HepG2 (cell line): ENCODE measurements at regions not wholly inside any gene's neighbourhood (a gene's known extent, or its start where the extent isn't known, plus 50 kb on each side); places are given as distances from the start of the nearest gene placed in this dataset.

Experiments used
- ATAC-seq: fragments of 200-7000 bp; cut with Tn5 transposase; 3 replicates; pipeline ENCODE4 v1.9.1; 2020; ENCODE audit warnings: mild to moderate bottlenecking, moderate library complexity
- BruUV-seq: library from RNA; stranded (reverse); fragments of 400-500 nt; replicated peaks from 2 replicates; lab custom pipeline; 2021; lab: Mats Ljungman, UMichigan
- CTCF ChIA-PET: fragments of 300-600 bp; formaldehyde crosslinking; extraction: SDS; loops from one replicate; lab custom pipeline; 2021; ENCODE audit warnings: low total read pairs, inconsistent platforms, low intra/inter-chr PET ratio; lab: Yijun Ruan, JAX
- POLR2A ChIA-PET: fragments of 350-600 bp; sonication (Branson Sonifier 250); formaldehyde crosslinking; loops from one replicate; lab custom pipeline; 2020; ENCODE audit warnings: antibody characterized with exemption, inconsistent platforms; lab: Yijun Ruan, JAX
- DNase-seq: peaks from one replicate; pipeline ENCODE4 v3.0.0-alpha.2; 2015; ENCODE audit warnings: low spot score
- FAIRE-seq: peaks from 3 replicates; lab custom pipeline; 2011; peaks lifted over from hg19 to GRCh38; lab: Jason Lieb, UNC
- H2AFZ ChIP-seq: one replicate; pipeline ENCODE4 v1.6.1; 2011; ENCODE audit warnings: low read length, inconsistent platforms
- H3K27ac ChIP-seq: fragments of 300-600 bp; 3 replicates; pipeline ENCODE4 v1.8.0; 2011; ENCODE audit warnings: mixed run types, mild to moderate bottlenecking, mixed read lengths, low read length, inconsistent platforms; ENCODE audit not compliant: insufficient read depth; ENCODE audit errors: extremely low read length
- H3K27me3 ChIP-seq, 2 experiments: fragments of 200-600 bp in 1 of 2; 2 replicates in 1 of 2; 3 replicates in 1 of 2; pipeline versions ENCODE4 v1.6.0 to v1.8.0; 2011; ENCODE audit warnings: low read length in 2 of 2, mild to moderate bottlenecking in 2 of 2, moderate library complexity in 2 of 2, inconsistent platforms in 1 of 2; ENCODE audit not compliant: insufficient read depth in 2 of 2, control insufficient read depth in 1 of 2
- H3K36me3 ChIP-seq, 2 experiments: fragments of 200-600 bp in 1 of 2; replicated peaks in 1 of 2; 2 replicates in 1 of 2; 3 replicates in 1 of 2; pipeline versions ENCODE4 v1.5.1 to v1.8.0; 2011; ENCODE audit warnings: low read length in 2 of 2, inconsistent platforms in 1 of 2; ENCODE audit not compliant: insufficient read depth in 2 of 2, control insufficient read depth in 1 of 2
- H3K4me1 ChIP-seq: 2 replicates; pipeline ENCODE4 v1.5.1; 2012; ENCODE audit warnings: low read length, inconsistent platforms; ENCODE audit not compliant: insufficient read depth
- H3K4me2 ChIP-seq: 2 replicates; pipeline ENCODE4 v1.6.0; 2011; ENCODE audit warnings: low read depth, low read length, inconsistent platforms
- H3K4me3 ChIP-seq, 3 experiments: fragments of 200-600 bp in 1 of 3; sonication (generic), shearing (Covaris generic) in 1 of 3; replicated peaks in 1 of 3; 2 replicates each; pipeline ENCODE4 v1.5.1; 2011 to 2016; ENCODE audit warnings: low read length in 3 of 3, inconsistent platforms in 2 of 3, low read depth in 2 of 3, mild to moderate bottlenecking in 2 of 3, control low read depth in 1 of 3, mixed read lengths in 1 of 3; ENCODE audit not compliant: insufficient read depth in 1 of 3
- H3K79me2 ChIP-seq: one replicate; pipeline ENCODE4 v1.6.1; 2011; ENCODE audit warnings: low read length, inconsistent platforms; ENCODE audit not compliant: insufficient read depth
- H3K9ac ChIP-seq: 2 replicates; pipeline ENCODE4 v1.6.0; 2011; ENCODE audit warnings: mild to moderate bottlenecking, low read depth, low read length, inconsistent platforms; ENCODE audit not compliant: insufficient read depth
- H3K9me3 ChIP-seq: 2 replicates; pipeline ENCODE4 v1.5.1; 2012; ENCODE audit warnings: mild to moderate bottlenecking, low read length
- H4K20me1 ChIP-seq: 2 replicates; pipeline ENCODE4 v1.6.0; 2011; ENCODE audit warnings: inconsistent platforms, mild to moderate bottlenecking, low read length, moderate library complexity; ENCODE audit not compliant: insufficient read depth
- HES4 ChIP-seq: sonication (generic); formaldehyde crosslinking; IDR thresholded peaks from 2 replicates; pipeline ENCODE4 v1.9.0; 2021; ENCODE audit warnings: mild to moderate bottlenecking, missing genetic modification reagents, borderline replicate concordance
- MAFF ChIP-seq: IDR thresholded peaks from 2 replicates; pipeline ENCODE4 v1.6.1; 2011; ENCODE audit warnings: low read depth, low read length, improper control_type of control experiment
- MAFK ChIP-seq, 2 experiments: IDR thresholded peaks in 1 of 2; conservative IDR thresholded peaks in 1 of 2; 2 replicates each; pipeline ENCODE4 v1.6.1; 2011; ENCODE audit warnings: improper control_type of control experiment in 2 of 2, low read length in 2 of 2
- REST ChIP-seq, 2 experiments: IDR thresholded peaks; 2 replicates each; pipeline ENCODE4 v1.6.1; 2011 to 2012; ENCODE audit warnings: low read length in 2 of 2, borderline replicate concordance in 1 of 2, low read depth in 1 of 2, mild to moderate bottlenecking in 1 of 2, moderate library complexity in 1 of 2
- TBL1XR1 ChIP-seq: fragments of 150-350 bp; IDR thresholded peaks from 2 replicates; pipeline ENCODE4 v1.6.1; 2014; ENCODE audit warnings: borderline replicate concordance, low read length; ENCODE audit not compliant: partially characterized antibody
- ZNF136 ChIP-seq: sonication (generic); formaldehyde crosslinking; IDR thresholded peaks from 2 replicates; pipeline ENCODE4 v1.8.1; 2022; ENCODE audit warnings: low read depth, mild to moderate bottlenecking, moderate library complexity, missing genetic modification reagents
- ZNF772 ChIP-seq: sonication (generic); formaldehyde crosslinking; IDR thresholded peaks from 2 replicates; pipeline ENCODE4 v1.5.0; 2020; ENCODE audit warnings: mild to moderate bottlenecking, missing genetic modification reagents
- WGBS: methylation state at CpG from one replicate; pipeline ENCODE4 v1.1.6; 2017; ENCODE audit warnings: low lambda C conversion rate; 5-methylcytosine and 5-hydroxymethylcytosine counted together
- in situ Hi-C: cut with HindIII; loops from 2 replicates; pipeline ENCODE4 v1.10.0; 2017; ENCODE audit warnings: low pct_unique_long_range_greater_than_20kb; ENCODE audit not compliant: extremely low pct_ligation_motif_present
- intact Hi-C: fragments of 100-400 bp; cut with micrococcal nuclease; formaldehyde crosslinking; loops from one replicate; pipeline ENCODE4 v1.10.0; 2022; ENCODE audit not compliant: unreplicated experiment

- Histone ChIP-seq H3K27me3 (no peaks in the 10 kb centered on the region), H3K4me3 (no peak overlapping the region), H3K9me3 (no peaks in the 10 kb centered on the region)
- TF ChIP-seq ZNF136 (CRISPR knock-in tag) (no peak), MAFF (peak; percentile 18; the same call in 1 of the 2 replicates), MAFK (conservative IDR thresholded peaks at IDR 0.05 in 1 of 2, IDR thresholded peaks at IDR 0.05 in 1 of 2; ENCODE audit: low read length in 2 of 2) (peak in 1 of 2 experiments; percentile 72; a peak in 2 of 4 replicates)
- TF ChIP-seq, all 625 proteins: peak for 2
- Histone ChIP-seq H3K9ac (no peak overlapping the region), H3K4me1 (no peaks in the 10 kb centered on the region), H2AFZ (no peak overlapping the region), H3K79me2 (no peaks in the 10 kb centered on the region), H3K4me2 (no peak overlapping the region), H3K36me3 (no peaks in the 10 kb centered on the region), H3K27ac (no peak overlapping the region), H4K20me1 (no peaks in the 10 kb centered on the region)
- no peak for ATAC-seq
- in situ Hi-C loops = no loop called here
- DNase-seq = no peak
- POLR2A ChIA-PET = no interaction called here
- intact Hi-C loops = no loop called here
- no peak for FAIRE-seq
- CTCF ChIA-PET = no interaction called here
- no TSS peak for BruUV-seq
- WGBS = 4% methylated on average over 1 of the region's 1 CpG
Observed at GRCh38 chr4:134879019-134879418, 677.4 kb upstream of the PABPC4L start.

GRCh38 chr4:134867027-134867426 lies 665.4 kb upstream of the PABPC4L start:
- intact Hi-C loops = no loop called here
- no peaks in the 10 kb centered on the region for H4K20me1 ChIP-seq
- H3K27me3 ChIP-seq = no peaks in the 10 kb centered on the region
- no peaks in the 10 kb centered on the region for H3K9me3 ChIP-seq
- CTCF ChIA-PET = no interaction called here
- H3K79me2 ChIP-seq = no peaks in the 10 kb centered on the region
- DNase-seq (no peak), FAIRE-seq (no peak)
- H3K36me3 ChIP-seq = no peaks in the 10 kb centered on the region
- in situ Hi-C loops = no loop called here
- no peak overlapping the region for H3K4me2 ChIP-seq
- no peak overlapping the region for H2AFZ ChIP-seq
- POLR2A ChIA-PET = no interaction called here
- TF ChIP-seq ZNF772 (CRISPR knock-in tag) (no peak), REST (IDR thresholded peaks at IDR 0.05; ENCODE audit: borderline replicate concordance in 1 of 2, low read depth in 1 of 2, low read length in 2 of 2) (no peak), HES4 (CRISPR knock-in tag) (no peak), TBL1XR1 (no peak)
- TF ChIP-seq, all 625 proteins: peak for 0
- H3K27ac ChIP-seq = no peak overlapping the region
- BruUV-seq = no TSS peak
- H3K4me3 ChIP-seq = no peak overlapping the region
- H3K4me1 ChIP-seq = no peaks in the 10 kb centered on the region
- no peak for ATAC-seq
- H3K9ac ChIP-seq = no peak overlapping the region
